HepG2 (cell line): ENCODE measurements at regions not wholly inside any gene's neighbourhood (a gene's known extent, or its start where the extent isn't known, plus 50 kb on each side); places are given as distances from the start of the nearest gene placed in this dataset.

Source experiments
- CREBL2 ChIP-seq: sonication (generic); formaldehyde crosslinking; IDR thresholded peaks from 2 replicates; pipeline ENCODE4 v1.8.1; 2023; ENCODE audit warnings: missing genetic modification reagents, mild to moderate bottlenecking, borderline replicate concordance
- ETV5 ChIP-seq: IDR thresholded peaks from 2 replicates; pipeline ENCODE4 v1.6.1; 2018; ENCODE audit warnings: missing biosample characterization, missing genetic modification reagents, inconsistent platforms, borderline replicate concordance
- FOXA3 ChIP-seq: IDR thresholded peaks from 2 replicates; pipeline ENCODE4 v1.6.1; 2016; ENCODE audit warnings: missing genetic modification reagents, missing compliant biosample characterization
- GRHL1 ChIP-seq: sonication (generic); formaldehyde crosslinking; conservative IDR thresholded peaks from 2 replicates; pipeline ENCODE4 v1.8.0; 2022; ENCODE audit warnings: missing genetic modification reagents
- HDAC1 ChIP-seq: sonication (generic); formaldehyde crosslinking; IDR thresholded peaks from 2 replicates; pipeline ENCODE4 v1.5.1; 2020; ENCODE audit warnings: mild to moderate bottlenecking, missing genetic modification reagents
- HMG20B ChIP-seq: conservative IDR thresholded peaks from 2 replicates; pipeline ENCODE4 v1.6.1; 2016; ENCODE audit warnings: missing genetic modification reagents, missing compliant biosample characterization
- MXD1 ChIP-seq: sonication (generic); formaldehyde crosslinking; IDR thresholded peaks from 2 replicates; pipeline ENCODE4 v1.4.0; 2020; ENCODE audit warnings: mild to moderate bottlenecking, missing genetic modification reagents
- PLRG1 ChIP-seq: fragments of 450-650 bp; conservative IDR thresholded peaks from 2 replicates; pipeline ENCODE4 v1.6.1; 2016
- RFX5 ChIP-seq: IDR thresholded peaks from 2 replicates; pipeline ENCODE4 v1.6.1; 2011; ENCODE audit warnings: low read depth, low read length, improper control_type of control experiment
- RFXANK ChIP-seq: IDR thresholded peaks from 2 replicates; pipeline ENCODE4 v1.6.1; 2016
- SNRNP70 ChIP-seq: fragments of 200-400 bp; formaldehyde crosslinking; IDR thresholded peaks from 2 replicates; pipeline ENCODE4 v1.6.1; 2017; ENCODE audit warnings: mild to moderate bottlenecking, low read depth, low read length, moderate library complexity
- SSRP1 ChIP-seq: IDR thresholded peaks from 2 replicates; pipeline ENCODE4 v1.6.1; 2016; ENCODE audit warnings: control low read depth
- TAF15 ChIP-seq: fragments of 200-400 bp; formaldehyde crosslinking; IDR thresholded peaks from one replicate; pipeline ENCODE4 v1.6.1; 2018; ENCODE audit warnings: mild to moderate bottlenecking, low read depth, low read length; ENCODE audit not compliant: poor library complexity, severe bottlenecking
- ZFP62 ChIP-seq: sonication (generic); formaldehyde crosslinking; IDR thresholded peaks from 2 replicates; pipeline ENCODE4 v1.4.0; 2020; ENCODE audit warnings: missing genetic modification reagents
- ZMYM4 ChIP-seq: sonication (generic); formaldehyde crosslinking; IDR thresholded peaks from 2 replicates; pipeline ENCODE4 v1.8.1; 2023; ENCODE audit warnings: mild to moderate bottlenecking, missing genetic modification reagents
- ZNF230 ChIP-seq: sonication (generic); formaldehyde crosslinking; IDR thresholded peaks from 2 replicates; pipeline ENCODE4 v1.4.0; 2020; ENCODE audit warnings: mild to moderate bottlenecking, missing genetic modification reagents
- ZNF644 ChIP-seq: IDR thresholded peaks from 2 replicates; pipeline ENCODE4 v1.6.1; 2016; ENCODE audit warnings: low read depth
- ZNF747 ChIP-seq: sonication (generic); formaldehyde crosslinking; IDR thresholded peaks from 2 replicates; pipeline ENCODE4 v1.8.1; 2023; ENCODE audit warnings: missing genetic modification reagents, mild to moderate bottlenecking, borderline replicate concordance
- ZNF761 ChIP-seq: sonication (generic); formaldehyde crosslinking; conservative IDR thresholded peaks from 2 replicates; pipeline ENCODE4 v1.4.0; 2020; ENCODE audit warnings: mild to moderate bottlenecking, missing genetic modification reagents

- TF ChIP-seq GRHL1 (no peak), ZNF747 (no peak), CREBL2 (CRISPR knock-in tag) (no peak), ZNF230 (CRISPR knock-in tag) (no peak), SSRP1 (no peak), TAF15 (no peak), FOXA3 (CRISPR knock-in tag) (peak; percentile 56; the same call in 1 of the 2 replicates), SNRNP70 (no peak), MXD1 (no peak), HMG20B (no peak), ETV5 (CRISPR knock-in tag) (no peak), ZNF761 (CRISPR knock-in tag) (no peak), RFXANK (no peak), ZMYM4 (0 out of 2 replicates have a peak, but pooled peaks have one; percentile 30), ZFP62 (CRISPR knock-in tag) (no peak), PLRG1 (no peak), HDAC1 (CRISPR knock-in tag) (no peak), RFX5 (no peak), ZNF644 (CRISPR knock-in tag) (peak; percentile 72; the same call in 1 of the 2 replicates)
- TF ChIP-seq, all 625 proteins: peak for 8
These were observed 145.4 kb downstream of the CPEB2 start (continued) for GRCh38 chr4:15147714-15148113.
